Panc1 (cell line): ENCODE measurements at regions not wholly inside any gene's neighbourhood (a gene's known extent, or its start where the extent isn't known, plus 50 kb on each side); places are given as distances from the start of the nearest gene placed in this dataset.

Source experiments
- ATAC-seq: fragments of 200-7000 bp; cut with Tn5 transposase; 2 replicates; pipeline ENCODE4 v1.9.1; 2020; ENCODE audit warnings: mild to moderate bottlenecking, moderate library complexity
- BruUV-seq: library from RNA; stranded (reverse); fragments of 400-500 nt; replicated peaks from 2 replicates; lab custom pipeline; 2021; lab: Mats Ljungman, UMichigan
- CTCF ChIA-PET: fragments of 300-600 bp; sonication (Branson Sonifier 250); formaldehyde crosslinking; loops from one replicate; lab custom pipeline; 2022; ENCODE audit warnings: antibody characterized with exemption; lab: Charles Lee
- POLR2A ChIA-PET: fragments of 300-600 bp; sonication (Branson Sonifier 250); formaldehyde crosslinking; loops from one replicate; lab custom pipeline; 2022; ENCODE audit warnings: antibody characterized with exemption; lab: Charles Lee
- DNase-seq: peaks from one replicate; pipeline ENCODE4 v3.0.0-alpha.2; 2010; ENCODE audit warnings: low read depth, low spot score
- H3K27ac ChIP-seq: 2 replicates; pipeline ENCODE4 v1.5.1; 2011; ENCODE audit warnings: mild to moderate bottlenecking, low read length, inconsistent platforms
- H3K27me3 ChIP-seq: fragments of 200-500 bp; sonication (Bioruptor generic); 2 replicates; pipeline ENCODE4 v1.6.0; 2014; ENCODE audit warnings: low read length, inconsistent platforms; ENCODE audit not compliant: control insufficient read depth, insufficient read depth
- H3K36me3 ChIP-seq: fragments of 200-500 bp; sonication (Bioruptor generic); 2 replicates; pipeline ENCODE4 v1.5.1; 2014; ENCODE audit warnings: inconsistent platforms, mild to moderate bottlenecking, low read length, moderate library complexity; ENCODE audit not compliant: control insufficient read depth, insufficient read depth
- H3K4me1 ChIP-seq: 2 replicates; pipeline ENCODE4 v1.5.1; 2011; ENCODE audit warnings: inconsistent platforms, mild to moderate bottlenecking, low read length, moderate library complexity; ENCODE audit not compliant: control insufficient read depth, insufficient read depth
- H3K4me3 ChIP-seq, 2 experiments: 2 replicates each; pipeline ENCODE4 v1.5.1; 2011 to 2012; ENCODE audit warnings: low read depth in 2 of 2, low read length in 2 of 2, mild to moderate bottlenecking in 2 of 2, inconsistent platforms in 1 of 2, moderate library complexity in 1 of 2
- H3K9me3 ChIP-seq: fragments of 200-500 bp; sonication (Bioruptor generic); 2 replicates; pipeline ENCODE4 v1.5.1; 2014; ENCODE audit warnings: low read depth, mild to moderate bottlenecking, inconsistent platforms, low read length, moderate library complexity; ENCODE audit not compliant: control insufficient read depth, insufficient read depth
- CTCF ChIP-seq: fragments of 450-650 bp; IDR thresholded peaks from 2 replicates; pipeline ENCODE4 v1.5.1; 2017; ENCODE audit warnings: mild to moderate bottlenecking
- POLR2AphosphoS5 ChIP-seq: IDR thresholded peaks from 2 replicates; pipeline ENCODE4 v1.6.1; 2012; ENCODE audit warnings: mild to moderate bottlenecking, low read depth, low read length, moderate library complexity
- REST ChIP-seq, 2 experiments: IDR thresholded peaks; 2 replicates each; pipeline ENCODE4 v1.6.1; 2011 to 2012; ENCODE audit warnings: low read depth in 2 of 2, control low read depth in 1 of 2, low read length in 1 of 2, mild to moderate bottlenecking in 1 of 2, moderate library complexity in 1 of 2; ENCODE audit not compliant: insufficient read depth in 1 of 2
- SIN3A ChIP-seq: IDR thresholded peaks from 2 replicates; pipeline ENCODE4 v1.6.1; 2012; ENCODE audit warnings: low read depth, mild to moderate bottlenecking, low read length, moderate library complexity, borderline replicate concordance; ENCODE audit not compliant: insufficient read depth
- TCF7L2 ChIP-seq: IDR thresholded peaks from 2 replicates; pipeline ENCODE4 v1.6.1; 2011; ENCODE audit warnings: mild to moderate bottlenecking, low read depth, low read length, inconsistent platforms
- in situ Hi-C: cut with HindIII; loops from 2 replicates; pipeline ENCODE4 v1.10.0; 2016; ENCODE audit warnings: low sequenced_read_pairs, low pct_unique_long_range_greater_than_20kb
- intact Hi-C: fragments of 100-400 bp; cut with micrococcal nuclease; formaldehyde crosslinking; loops from one replicate; pipeline ENCODE4 v1.10.0; 2022; ENCODE audit not compliant: unreplicated experiment

DNA sequence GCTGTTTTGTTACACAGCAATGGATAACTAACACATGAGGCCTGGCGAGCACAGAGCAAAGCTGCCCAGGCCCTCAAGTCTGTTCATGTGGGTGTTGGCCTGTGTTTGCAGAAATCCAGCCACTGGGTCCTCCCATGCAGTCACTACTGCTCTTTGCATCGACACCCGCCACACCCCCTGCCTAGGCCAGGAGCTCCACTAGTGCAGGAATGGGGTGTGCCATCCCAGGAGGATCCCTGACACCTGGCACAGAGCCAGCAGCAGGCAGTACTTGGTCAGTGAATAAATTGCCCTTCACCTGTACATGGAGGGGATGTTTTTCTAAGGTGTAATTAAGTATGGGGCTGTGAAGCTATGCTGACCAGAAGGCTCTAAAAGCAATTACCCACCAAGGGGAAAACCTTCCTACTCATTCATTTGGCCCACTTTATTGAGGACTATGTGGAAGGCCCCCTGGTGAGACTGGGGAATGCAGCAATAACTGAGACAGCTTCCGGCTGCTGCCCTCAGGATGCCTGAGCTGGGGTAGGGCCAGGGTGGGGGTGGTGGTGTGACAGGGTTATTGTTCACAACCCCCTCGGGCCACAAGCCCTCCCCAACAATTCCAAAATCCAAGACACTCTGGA lies 160.8 kb downstream of the CRYBB2 start:
- no peak for TF ChIP-seq REST (IDR thresholded peaks at IDR 0.05; ENCODE audit: insufficient read depth in 1 of 2, low read depth in 2 of 2, low read length in 1 of 2)
- no peak for TF ChIP-seq SIN3A
- no peak for TF ChIP-seq CTCF
- TF ChIP-seq POLR2AphosphoS5: no peak
- H3K27me3 ChIP-seq: no peaks in the 10 kb centered on the region
- no peak for ATAC-seq
- CTCF ChIA-PET: no interaction called here
- in situ Hi-C loops: no loop called here
- intact Hi-C loops: no loop called here
- DNase-seq: no peak
- peaks cover 18% of the 10 kb centered on the region for H3K4me1 ChIP-seq
- no peaks in the 10 kb centered on the region for H3K9me3 ChIP-seq
- no peak overlapping the region for H3K4me3 ChIP-seq
- no TSS peak for BruUV-seq
- no peaks in the 10 kb centered on the region for H3K36me3 ChIP-seq
- POLR2A ChIA-PET: no interaction called here
- H3K27ac ChIP-seq: no peak overlapping the region

GRCh38 chr22:25382762-25383161 lies 163.3 kb downstream of the CRYBB2 start:
- no peak overlapping the region for H3K4me3 ChIP-seq
- H3K27me3 ChIP-seq: no peaks in the 10 kb centered on the region
- intact Hi-C loops (no loop called here), in situ Hi-C loops (no loop called here)
- no peak for DNase-seq
- no peak; the same call in 1 of the 2 replicates for TF ChIP-seq CTCF
- no peak for TF ChIP-seq SIN3A
- TF ChIP-seq POLR2AphosphoS5: no peak
- TF ChIP-seq REST (IDR thresholded peaks at IDR 0.05; ENCODE audit: insufficient read depth in 1 of 2, low read depth in 2 of 2, low read length in 1 of 2): no peak
- TF ChIP-seq TCF7L2: no peak
- TSS peak; percentile 55 for BruUV-seq
- no peak overlapping the region for H3K27ac ChIP-seq
- ChIA-PET CTCF (no interaction called here), POLR2A (no interaction called here)
- H3K9me3 ChIP-seq: no peaks in the 10 kb centered on the region
- H3K4me1 ChIP-seq: peaks cover 28% of the 10 kb centered on the region
- peak; percentile 62 for ATAC-seq
- no peaks in the 10 kb centered on the region for H3K36me3 ChIP-seq
